ENCODE measurements at regions not wholly inside any gene's neighbourhood (a gene's known extent, or its start where the extent isn't known, plus 50 kb on each side); places are given as distances from the start of the nearest gene placed in this dataset.

DNA sequence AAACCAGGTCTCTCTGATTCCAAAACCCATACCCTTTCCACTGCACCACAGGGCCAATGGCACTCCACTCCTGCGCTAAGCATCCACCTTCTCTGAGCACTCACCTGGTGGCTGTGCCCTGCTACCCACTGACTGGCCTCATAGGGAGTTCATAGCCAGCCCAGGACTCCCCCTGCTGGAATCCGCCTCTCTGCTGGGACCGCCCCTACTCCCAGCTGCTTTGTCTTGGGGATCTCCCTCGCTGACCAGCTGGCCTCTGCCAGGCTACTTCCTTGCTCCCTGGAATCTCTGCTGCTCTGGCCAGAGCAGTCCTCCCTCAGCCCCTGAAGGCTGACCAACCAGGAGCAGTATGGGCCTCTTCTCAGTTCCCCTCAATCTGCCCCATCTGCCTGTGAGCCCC, 129.7 kb downstream of the FAXC start:
- DNase-seq (ENCODE audit: low read depth), result no peak

DNA sequence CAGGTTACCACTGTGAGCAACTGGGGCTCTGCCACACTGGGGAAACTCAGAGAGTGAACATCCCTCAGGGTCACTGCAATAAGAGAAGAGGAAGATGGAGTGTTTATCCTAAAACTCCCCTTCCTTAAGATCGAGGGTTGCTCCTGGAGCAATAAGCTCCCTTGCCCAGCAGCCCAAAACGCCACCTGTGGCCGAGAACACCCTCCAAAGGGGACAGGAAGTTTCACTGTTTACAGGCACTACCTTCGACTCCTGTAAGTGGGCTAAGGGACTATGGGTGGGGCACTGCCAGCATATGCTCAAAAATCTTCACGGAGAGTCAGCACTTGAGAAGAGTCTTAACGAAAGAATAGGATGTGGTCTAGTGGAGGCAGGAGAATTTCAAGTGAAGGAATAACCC, 132.5 kb downstream of the FAXC start:
- no peak for DNase-seq (ENCODE audit: low read depth)

DNA sequence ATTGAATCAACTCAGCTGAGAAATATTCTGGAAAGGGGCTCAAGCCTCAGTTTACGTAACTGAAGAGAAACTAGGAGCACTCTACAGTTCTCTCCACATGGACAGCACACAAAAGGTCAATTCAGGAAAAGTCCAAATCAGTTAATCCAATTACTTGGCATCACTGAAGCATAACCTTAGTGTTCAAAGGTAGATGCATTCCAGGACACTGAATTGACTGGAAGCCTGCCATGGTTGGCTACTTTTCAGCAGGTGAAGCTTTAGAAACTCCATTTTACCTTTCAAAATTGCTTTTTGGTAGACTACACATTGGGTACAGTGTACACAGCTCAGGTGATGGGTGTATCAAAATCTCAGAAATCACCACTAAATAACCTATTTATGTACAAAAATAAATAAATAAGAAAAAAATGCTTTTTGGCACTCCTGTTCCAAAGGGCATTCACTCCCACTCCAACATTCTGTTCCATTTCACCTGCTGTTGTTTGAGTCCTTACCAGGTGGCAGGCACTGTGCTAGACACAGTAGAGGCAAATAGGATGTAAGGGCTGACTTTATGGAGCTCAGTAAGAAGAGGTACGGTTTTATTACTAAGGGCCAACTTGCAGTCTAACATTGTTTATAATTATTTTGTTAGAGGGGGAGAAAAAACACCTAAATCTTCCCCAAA, 153.4 kb downstream of the FAXC start:
- no peak for DNase-seq (ENCODE audit: low read depth)

GRCh38 chr6:99192561-99192960, 156.9 kb downstream of the FAXC start:
- DNase-seq (ENCODE audit: low read depth), result no peak

GRCh38 chr6:99189823-99190721, 159.4 kb downstream of the FAXC start:
- DNase-seq (ENCODE audit: low read depth), result no peak

GRCh38 chr6:99187429-99187828, 162.0 kb downstream of the FAXC start:
- no peak for DNase-seq (ENCODE audit: low read depth)

- DNase-seq (ENCODE audit: low read depth), result no peak
Measured at GRCh38 chr6:99186417-99186816, 163.1 kb downstream of the FAXC start.

GRCh38 chr6:99185525-99185924, 163.9 kb downstream of the FAXC start:
- DNase-seq (ENCODE audit: low read depth), result no peak

DNA sequence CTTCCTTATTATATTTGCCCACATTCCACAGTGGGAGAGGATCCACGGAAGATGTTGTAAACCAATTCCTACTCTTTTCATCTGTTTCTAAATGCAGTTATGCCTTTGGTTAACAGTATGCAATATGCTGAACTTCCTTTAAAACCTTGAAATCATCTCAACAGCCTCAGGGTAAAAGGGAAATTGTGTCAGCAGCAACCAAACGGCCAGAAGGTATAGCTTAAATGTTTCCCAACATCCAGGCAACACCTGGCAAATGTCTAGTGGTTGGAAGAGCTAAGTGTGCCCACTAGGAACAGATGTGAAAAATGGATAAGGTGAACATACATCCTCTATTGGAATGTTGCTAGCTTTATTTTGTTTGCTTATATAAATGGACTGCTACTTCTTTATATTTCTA, 164.8 kb downstream of the FAXC start:
- DNase-seq (ENCODE audit: low read depth), result no peak

GRCh38 chr6:99183066-99183465, 166.4 kb downstream of the FAXC start:
- DNase-seq (ENCODE audit: low read depth), result no peak

DNA sequence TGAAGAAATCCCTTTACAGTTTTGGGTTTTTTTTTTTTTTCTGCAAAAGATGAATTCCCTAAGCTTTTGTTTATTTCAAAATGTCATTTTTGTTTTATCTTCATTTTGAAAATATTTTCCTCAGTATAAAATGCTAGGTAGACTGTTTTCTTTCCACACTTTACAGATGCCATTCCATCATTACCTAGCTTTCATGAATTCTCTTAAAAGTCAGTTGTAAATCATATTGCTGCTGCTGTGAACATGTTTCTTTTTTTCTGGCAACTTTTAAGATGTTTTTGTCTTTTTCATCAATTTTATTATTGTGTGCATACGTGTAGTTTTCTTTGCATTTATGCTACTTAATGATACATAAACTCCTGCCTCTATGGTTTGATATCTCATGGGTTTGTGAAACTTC, 168.3 kb downstream of the FAXC start:
- DNase-seq (ENCODE audit: low read depth), result no peak

- DNase-seq (ENCODE audit: low read depth), result no peak
Measured at GRCh38 chr6:99178168-99178567, 171.3 kb downstream of the FAXC start.

GRCh38 chr6:99177736-99178135, 171.7 kb downstream of the FAXC start:
- no peak for DNase-seq (ENCODE audit: low read depth)

GRCh38 chr6:99165838-99166237, 183.6 kb downstream of the FAXC start:
- DNase-seq (ENCODE audit: low read depth), result no peak

DNA sequence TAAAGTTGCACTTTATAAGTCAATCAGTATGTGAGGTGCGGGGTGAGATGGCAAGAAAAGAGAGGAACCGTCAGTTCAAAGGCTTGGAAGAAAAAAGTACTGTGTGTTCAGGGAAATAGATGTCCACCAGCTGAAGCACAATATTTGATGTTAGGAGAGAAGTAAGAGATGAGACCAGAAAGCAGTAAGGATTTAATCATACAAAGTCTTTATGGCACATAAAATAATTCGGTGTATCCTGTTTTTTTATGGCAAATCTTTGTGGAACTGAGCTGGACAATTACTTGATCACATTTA, 197.2 kb downstream of the FAXC start:
- no peak for DNase-seq (ENCODE audit: low read depth)

GRCh38 chr6:99151634-99152346, 197.7 kb downstream of the FAXC start:
- peak; percentile 3 for DNase-seq (ENCODE audit: low read depth)

DNA sequence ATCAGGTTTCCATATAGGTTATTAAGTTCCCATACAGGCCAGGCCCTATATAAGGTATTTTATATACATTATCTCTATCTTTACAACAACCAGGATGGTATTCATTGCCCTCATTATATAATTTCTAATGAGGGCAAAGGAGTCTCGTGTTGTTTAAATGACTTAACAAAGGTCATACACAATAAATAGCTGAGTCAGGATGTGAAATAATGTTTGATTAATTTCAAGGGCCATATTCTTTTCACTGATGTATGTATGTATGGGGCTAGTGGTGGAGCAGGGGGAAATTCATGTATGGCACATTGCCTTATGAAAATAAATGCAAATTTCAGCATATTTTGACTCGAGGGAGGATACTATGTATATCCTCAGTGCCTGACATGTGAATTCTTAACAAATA, 200.7 kb downstream of the FAXC start:
- DNase-seq (ENCODE audit: low read depth), result no peak

- DNase-seq (ENCODE audit: low read depth), result no peak
Measured at GRCh38 chr6:99148111-99148510, 200.4 kb upstream of the FBXL4 start.

DNA sequence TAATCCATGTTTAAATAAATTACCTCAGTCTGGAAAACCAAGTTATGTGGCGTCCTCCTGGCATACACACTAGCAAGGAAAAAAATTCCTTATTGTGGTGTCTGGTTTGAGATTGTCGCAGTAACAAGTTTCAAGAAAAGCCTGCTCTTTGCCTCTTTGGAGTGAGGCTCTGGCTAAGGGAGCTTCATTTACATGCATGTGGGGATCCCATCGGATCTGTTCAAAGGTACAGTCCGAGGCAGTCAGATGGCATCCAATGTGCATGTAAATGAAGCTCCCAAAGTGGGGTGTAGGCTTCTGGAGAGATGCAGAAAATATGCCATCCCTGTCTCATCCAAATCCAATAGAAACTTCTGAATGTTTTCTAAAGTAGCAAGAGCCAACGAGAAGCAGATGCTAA, 199.5 kb upstream of the FBXL4 start:
- no peak for DNase-seq (ENCODE audit: low read depth)

DNA sequence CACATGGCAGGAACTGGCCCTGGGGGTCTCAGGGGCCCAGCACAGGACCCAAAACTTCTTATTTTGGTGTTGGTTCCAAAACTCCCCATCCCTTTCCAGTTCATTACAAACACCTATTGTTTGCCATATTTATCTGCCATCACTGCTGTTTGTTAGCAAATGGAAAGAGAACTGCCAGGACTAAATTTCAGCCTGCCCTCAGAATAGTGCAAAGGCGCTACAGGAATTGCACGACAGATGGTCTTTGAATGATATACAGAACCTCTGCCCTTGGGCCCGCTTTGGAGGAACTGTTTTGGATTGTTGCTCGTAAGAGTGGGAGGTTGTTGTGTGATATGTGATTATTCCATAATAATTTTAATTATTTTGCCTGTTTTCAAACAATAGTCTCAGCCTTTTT, 199.0 kb upstream of the FBXL4 start:
- DNase-seq (ENCODE audit: low read depth), result no peak

DNA sequence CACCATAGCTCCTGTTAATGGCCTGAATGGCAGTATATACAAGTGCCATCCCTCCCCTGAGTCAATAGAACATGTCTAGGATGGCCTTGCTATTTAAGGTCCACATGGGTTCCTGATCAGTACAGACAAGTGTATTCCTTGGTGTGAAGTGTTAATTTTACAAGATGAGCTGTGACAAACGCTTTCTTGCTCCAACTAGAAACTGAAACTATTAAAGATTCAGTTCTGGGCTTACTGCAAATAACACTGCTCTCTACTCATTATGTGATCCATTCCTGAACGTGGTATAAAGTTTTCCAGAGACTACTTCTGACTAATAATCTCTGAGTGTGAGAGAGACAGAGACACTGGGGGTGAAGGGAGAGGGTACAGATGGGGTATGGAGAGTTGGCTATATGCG, 198.0 kb upstream of the FBXL4 start:
- no peak for DNase-seq (ENCODE audit: low read depth)

DNA sequence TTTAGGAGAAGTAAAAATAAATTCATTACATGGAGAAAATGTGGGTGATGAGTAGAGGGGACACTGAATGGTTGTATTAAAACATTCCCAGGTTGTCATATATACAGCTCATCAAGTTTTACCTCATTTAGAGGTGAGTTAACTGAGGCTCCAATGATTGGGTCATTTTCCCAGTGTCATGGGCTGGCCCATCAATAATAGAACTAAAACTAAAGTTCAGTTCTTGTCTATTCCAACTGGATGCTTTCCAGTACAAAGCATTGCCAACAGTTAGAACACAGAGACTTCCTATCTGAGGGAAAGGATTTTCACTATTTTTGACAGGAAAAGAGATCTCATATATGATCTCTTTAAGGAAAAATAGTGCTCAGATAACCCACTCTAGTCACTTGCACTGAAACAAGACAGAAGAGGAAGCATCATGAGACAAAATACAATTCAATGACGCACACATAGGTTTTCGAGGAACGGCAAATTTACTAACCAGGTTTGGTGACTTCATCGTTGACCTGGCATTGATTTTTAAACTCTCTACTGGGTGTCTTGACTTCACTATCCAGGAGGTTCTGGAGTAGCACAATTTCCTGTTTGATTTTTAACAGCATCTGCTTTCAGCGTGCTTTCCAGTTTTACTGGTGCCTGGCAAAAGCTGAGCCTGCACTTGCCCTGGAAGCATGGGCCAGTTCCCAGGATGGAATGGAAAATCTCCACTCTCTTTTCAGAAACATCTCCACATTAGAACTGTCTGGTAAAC, 195.5 kb upstream of the FBXL4 start:
- DNase-seq (ENCODE audit: low read depth), result no peak
